ENCODE measurements at regions not wholly inside any gene's neighbourhood (a gene's known extent, or its start where the extent isn't known, plus 50 kb on each side); places are given as distances from the start of the nearest gene placed in this dataset.
"Not testable (repeated sequence)": the region's sequence is repeated elsewhere in the genome, so short reads cannot be mapped to it uniquely, and the experiment has no call there.

DNA sequence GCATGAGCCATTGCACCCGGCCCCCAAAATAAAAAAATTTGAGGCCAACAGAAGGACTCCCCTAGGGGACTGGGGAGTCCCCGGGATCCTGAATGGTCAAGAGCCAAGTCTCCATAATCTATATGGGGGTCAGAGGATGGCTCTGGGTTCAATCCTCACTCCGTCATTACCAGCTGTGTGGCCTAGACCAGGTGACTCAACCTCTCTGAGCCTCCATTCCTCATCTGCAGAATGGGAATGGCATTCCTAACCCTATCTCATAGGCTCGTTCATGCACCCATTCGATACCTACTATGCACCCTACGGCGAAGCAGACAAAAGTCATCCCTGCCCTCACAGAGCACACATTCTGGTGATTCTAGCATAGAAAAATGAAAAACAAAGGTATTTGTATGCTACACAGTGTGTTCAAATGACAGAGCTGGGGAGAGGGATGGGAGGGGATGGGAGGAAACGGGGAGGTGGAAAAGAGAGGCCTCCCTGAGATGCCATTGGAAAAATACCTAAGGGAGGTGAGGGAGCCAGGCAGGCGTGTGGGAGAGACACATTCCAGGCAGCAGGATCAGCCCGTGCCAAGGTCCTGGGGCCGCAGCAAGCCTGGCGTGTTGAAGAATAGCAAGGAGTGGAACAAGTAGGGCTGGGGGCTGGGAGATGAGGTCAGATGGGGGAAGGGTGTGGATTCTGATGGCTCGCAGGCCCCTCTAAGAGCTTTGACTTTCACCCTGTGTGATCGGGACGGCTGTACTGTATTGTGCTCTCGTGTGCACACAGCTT is 71.2 kb downstream of the RMI2 start:
- DNase-seq, result no peak

DNA sequence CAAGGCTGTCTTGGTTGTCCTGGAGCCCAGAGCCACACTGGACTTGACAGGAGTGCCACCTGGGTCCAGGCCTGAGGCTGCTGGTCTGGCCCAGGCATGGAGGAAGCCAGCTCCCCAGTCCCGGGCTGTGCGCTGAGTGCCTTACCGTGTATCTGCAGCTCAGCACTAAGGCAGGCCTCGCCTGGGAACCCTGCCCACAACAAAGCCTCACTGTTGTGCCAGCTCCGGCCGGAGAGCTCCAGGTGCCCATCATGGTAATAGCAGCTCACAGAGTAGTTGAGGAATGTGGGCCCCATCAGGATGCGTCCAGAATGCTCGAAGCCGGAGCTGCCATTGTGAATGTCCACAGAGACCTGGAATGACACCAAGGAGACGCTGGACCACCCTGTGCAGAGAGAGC is 72.2 kb downstream of the RMI2 start:
- DNase-seq, result no peak

DNA sequence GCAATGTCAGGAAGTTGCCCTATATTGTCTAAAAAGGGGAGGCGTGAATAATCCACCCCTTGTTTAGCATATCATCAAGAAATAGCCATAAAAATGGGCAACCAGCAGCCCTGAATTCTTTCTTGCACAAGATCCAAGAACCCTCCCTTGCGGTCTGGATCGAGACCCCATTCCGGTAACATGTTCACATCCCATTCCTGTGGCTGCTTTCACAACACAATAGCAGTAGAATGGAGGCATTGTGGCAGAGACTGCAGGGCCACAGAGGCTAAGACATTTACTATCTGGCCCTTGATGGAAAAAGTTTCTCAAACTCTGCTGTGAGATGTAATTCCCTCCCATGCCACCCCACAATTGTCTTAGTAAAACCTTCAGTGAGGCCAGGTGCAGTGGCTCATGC is 73.2 kb downstream of the RMI2 start:
- no peak for DNase-seq

DNA sequence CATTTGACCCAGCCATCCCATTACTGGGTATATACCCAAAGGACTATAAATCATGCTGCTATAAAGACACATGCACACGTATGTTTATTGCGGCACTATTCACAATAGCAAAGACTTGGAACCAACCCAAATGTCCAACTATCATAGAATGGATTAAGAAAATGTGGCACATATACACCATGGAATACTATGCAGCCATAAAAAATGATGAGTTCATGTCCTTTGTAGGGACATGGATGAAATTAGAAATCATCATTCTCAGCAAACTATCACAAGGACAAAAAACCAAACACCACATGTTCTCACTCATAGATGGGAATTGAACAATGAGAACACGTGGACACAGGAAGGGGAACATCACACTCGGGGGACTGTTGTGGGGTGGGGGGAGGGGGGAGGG is 74.8 kb downstream of the RMI2 start:
- DNase-seq, result not testable (repeated sequence)

DNA sequence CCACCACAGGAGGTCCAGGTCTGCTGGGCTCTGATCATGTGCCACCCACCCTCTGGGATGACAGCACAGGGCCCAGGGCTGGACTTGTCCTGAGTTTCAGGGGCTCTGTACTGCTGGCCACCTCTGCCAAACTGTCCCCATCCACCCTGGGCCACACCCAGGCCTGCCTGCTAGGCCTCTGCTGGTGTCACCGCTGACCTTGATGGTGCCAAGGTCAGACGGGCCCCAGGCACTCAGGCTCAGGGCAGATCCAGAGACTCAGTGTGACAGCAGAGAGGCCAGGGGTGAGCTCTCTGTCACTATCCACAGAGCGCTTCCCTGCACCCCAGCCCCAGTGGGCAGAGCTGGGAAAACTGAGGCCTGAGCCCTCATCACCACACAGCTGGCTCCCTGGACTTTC is 75.6 kb downstream of the RMI2 start:
- DNase-seq, result no peak

DNA sequence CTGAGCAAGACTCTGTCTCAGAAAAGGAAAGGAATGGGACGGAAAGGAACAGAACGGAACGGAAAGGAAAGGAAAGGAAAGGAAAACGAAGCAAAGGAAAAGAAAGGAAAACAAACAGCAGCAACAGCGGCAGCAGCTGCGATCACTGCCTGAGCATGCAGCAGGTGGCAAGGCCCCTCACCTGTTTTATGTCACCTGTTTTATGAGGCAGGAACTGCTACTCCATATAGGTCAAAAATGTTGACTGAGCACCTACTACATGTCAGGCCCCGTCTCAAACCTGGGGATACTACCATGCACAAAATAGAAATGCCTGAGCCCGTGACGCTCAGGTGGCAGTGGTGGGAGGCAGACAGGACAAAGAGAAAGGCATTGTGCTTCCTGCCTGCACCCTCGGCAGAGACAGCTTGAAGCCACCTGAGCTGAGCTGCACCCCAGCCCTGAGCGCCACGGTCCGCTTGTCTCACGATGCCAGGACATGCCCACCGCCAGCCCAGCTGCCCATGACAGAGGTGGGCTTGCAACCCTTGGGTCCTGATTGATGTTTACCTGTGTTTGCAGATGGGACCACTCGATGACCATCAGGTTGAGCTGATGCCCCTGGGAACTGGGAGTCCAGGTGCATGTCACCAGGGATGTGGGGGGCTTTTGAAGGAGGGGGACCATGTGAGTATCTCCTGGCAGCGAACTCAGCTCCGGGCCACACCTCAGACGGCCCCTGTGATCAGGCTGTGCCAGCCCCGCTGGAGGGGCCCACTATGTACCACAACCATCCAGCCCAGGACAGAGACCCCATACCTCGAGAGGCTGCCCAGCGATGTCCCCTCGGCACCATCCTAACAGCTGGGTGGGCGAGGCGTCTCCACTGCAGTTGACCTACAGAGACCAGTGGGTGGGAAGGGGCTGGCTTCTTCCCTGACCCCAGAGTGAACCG is 77.4 kb downstream of the RMI2 start:
- DNase-seq, result no peak

DNA sequence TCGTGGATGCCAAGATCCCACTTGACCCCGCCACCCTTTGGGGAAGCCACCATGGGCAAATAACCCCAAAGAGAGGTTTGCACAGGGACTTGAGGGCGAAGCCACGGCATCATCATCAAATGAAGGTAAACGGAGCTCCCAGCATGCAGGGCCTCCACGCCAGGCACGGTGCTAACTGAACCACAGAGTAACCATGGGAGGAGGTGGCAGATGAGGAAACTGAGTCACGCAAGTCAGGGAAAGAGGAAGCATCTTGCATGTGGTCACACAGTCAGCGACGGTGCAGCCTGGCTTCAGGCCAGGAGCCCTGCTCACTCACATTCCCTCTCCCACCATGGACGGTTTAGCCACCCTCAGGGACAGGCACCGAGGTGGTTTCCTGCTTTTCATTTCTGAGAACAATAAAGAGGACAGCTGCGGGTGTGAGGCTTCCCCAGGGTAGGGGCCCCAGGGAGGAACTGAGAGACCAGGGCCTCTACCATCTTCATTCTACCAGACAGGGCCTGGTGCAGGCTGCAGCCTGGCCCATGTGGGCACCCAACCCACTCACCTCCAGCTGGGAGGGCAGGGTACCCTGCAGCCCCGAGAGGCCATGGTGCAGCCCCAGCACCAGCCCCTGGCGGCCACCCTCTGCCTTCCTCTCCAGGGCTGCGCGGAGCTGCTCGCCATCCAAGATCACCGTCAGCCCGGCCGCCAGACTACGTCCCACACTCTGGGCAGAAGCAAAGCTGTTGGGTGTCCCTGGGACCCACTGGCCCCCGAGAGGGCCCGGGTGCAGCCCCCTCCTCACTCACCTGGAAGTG is 78.3 kb downstream of the RMI2 start:
- no peak for DNase-seq

DNA sequence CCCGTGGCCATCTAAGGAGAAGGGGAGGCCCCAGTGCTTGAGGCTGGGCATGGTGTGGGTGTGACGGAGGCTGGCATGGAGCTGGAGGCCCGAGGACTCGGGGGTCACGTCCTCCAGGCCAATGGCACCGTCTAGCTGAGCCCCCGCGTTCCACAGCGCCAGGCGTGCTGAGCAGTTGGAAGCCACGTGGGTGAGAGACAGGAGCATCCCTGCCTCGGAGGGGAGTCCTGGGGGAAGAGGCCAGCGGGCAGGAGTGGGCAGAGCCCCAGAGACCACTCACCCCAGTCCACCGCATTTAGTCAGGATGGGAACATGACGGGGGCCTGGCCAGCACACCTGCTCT is 78.8 kb downstream of the RMI2 start:
- DNase-seq, result no peak

DNA sequence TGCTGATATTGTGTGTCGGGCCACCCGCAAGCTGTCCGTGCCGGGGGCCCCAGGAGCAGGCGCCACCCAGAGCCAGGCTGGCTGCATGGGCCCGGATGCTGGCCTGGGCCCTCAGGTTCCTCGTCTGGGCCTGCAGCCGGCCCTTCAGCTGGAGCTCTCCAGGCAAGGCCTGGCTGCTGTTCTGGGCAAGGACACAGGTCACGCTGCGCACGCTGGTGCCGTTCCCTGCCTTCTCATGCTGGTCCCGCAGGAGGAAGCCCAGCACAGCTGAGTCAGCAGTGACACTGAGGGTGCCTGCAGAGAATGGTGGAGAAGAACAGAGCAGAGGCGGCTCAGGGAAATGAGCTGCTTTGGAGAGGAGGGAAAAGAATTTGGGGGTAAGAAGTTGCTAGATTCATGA is 79.9 kb downstream of the RMI2 start:
- no peak for DNase-seq

DNA sequence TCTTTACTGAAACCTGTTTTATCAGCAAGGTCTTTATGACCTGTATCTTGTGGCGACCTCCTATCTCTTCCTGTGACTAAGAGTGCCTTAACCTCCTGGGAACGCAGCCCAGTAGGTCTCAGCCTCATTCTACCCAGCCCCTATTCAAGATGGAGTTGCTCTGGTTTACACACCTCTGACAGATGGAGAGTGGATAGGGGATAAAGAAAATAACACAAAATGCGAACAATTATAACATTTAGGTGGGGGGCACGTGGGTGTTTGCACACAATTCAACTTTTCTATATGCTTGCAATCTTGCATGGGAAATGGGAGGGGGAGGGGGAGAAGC is 83.3 kb downstream of the RMI2 start:
- DNase-seq, result no peak

DNA sequence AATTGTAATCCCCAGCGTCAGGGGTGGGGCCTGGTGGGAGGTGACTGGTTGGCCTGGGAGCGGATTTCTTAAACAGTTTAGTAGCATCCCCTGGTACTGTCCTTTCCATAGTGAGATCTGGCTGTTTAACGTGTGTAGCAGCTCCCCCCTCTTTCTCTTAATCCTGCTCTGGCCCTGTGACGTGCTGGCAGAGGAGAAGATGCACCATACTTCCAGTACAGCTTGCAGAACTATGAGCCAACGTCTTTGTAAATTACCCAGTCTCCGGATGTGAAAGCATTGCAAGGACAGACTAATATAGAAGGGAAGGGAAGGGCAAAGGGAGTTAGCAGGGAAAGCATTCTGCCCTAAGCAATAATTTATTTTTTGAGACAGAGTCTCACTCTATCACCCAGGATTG is 83.9 kb downstream of the RMI2 start:
- DNase-seq, result no peak

DNA sequence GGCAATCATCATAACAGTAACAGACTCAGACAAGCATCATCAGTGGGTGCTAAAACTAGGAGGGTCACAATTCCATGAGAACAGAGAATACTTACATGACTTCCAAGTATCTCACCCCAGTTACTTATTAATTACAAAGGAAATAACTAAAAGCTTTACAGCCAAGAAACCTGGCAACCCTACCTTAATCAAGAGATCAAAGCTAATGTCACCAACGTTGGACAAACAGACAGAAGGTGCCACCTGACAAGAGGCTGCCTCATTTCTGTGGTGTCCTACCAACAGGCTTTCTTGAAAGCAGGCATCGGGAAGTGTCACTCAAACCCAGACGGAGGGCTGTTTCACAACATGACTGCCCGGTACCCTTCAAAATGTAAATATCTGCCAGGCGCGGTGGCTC is 84.6 kb downstream of the RMI2 start:
- no peak for DNase-seq

DNA sequence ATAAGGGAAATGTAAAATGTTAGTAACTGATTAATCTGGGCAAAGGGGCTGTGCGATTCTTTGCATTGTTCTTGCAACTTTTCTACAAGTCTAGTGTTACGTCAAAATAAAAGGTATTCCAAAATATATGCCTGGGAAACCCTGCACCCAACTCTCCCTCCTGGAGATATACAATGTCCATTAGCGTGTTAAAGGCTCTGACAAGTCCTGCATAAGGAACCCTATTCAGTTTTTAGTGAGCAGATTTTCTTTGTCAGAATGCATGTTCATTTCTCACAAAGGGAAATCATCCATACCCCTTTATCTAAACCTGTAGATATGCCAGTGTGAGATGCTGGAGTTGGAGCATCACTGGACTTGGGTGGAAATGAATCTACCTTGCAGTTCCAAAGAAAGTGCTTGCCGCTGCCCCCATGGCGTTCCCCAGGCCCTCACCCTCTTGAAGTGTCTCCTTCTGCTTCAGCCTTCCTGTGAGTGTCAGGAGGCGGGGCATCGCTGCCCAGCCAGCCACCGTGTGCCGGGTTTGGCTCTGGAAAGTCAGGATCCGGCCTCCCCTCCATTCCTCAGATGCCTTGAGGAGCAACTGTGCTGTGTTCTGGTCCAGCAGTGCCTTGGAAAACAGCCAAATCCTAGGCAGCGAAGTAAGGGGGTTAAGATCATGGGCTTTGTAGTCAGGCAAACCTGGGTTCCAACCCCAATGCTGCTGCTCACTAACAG is 85.5 kb downstream of the RMI2 start:
- no peak for DNase-seq

DNA sequence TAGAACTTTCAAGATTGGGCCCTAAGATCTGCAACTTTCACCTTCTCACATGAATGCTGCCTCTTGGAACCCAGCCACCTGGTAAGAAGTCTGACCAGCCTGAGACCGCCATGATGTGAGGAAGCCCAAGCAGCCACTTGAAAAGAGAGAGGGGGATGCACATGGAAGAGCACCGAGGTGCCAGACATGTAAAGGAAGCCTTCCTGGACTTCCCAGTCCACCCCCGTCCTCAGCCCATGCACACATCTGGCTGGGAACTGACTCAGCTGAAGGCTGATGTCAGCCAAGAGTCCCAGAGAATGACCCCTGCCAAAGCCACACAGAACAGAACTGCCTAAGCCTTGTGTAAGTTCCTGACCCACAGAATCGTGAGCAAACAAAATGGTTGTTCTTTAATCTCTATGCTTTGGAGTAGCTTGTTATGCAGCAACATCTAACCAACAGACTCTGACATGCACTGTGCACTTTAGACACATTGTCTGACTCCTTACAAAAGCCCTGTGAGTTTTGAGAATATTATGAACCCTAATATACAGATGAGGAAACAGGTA is 86.7 kb downstream of the RMI2 start:
- DNase-seq, result no peak

DNA sequence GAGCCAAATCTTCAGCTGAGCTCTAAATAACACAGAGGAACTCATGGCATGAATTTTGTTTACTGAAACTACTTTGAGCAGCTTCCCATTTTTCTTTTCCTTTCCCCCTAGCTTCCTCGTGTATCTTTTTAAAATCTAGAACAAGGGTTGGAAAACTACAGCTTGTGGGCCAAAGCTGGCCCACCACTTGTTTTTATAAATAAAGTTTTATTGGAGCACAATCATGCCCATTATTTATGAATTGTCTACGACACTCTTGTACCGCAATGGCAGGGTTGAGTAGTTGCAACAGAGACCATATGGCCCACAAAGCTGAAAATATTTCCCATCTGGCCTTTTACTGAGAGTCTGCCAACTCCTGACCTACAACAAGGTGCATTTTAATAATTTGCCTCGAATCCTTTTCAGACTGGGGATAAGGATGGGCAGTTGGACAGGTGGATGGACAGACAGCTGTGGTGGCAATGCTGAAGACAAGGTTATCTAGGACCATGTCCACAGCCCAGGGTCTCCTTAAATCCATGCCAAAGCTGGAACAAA is 87.7 kb downstream of the RMI2 start:
- DNase-seq, result no peak

DNA sequence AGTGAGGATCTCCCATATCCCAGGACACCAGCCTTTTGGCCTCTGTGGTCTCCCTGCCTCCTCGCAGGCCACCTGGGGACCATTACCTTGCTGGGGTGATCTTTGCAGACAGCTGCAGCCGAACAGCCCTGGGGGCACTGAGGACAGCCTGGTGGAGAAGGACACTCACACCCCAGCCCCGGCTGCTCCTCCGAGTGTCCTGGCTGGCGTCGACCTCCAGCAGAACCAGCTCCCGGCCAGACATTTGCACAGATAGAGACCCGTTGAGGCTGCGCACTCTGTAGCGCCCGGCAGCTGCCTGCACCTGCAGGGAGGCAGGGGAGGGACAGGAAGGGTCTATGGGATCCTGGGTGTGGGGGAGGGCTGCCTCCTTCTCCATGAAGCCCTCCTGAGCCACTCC is 90.3 kb downstream of the RMI2 start:
- DNase-seq, result no peak

DNA sequence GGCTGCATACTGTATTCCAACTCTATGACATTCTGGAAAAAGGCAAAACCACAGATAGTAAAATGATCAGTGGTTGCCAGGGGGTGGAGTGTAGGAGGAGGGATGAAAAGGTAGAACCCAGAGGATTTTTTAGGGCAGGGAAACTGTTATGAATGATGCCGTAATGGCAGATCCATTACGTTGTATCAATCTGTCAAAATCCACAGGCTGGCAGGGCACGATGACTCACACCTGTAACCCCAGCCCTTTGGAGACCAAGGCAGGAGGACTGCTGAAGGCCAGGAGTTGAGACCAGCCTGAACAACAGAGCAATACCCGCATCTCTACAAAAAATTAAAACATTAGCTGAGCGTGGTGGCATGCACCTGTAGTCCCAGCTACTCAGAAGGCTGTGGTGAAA is 91.8 kb downstream of the RMI2 start:
- no peak for DNase-seq

DNA sequence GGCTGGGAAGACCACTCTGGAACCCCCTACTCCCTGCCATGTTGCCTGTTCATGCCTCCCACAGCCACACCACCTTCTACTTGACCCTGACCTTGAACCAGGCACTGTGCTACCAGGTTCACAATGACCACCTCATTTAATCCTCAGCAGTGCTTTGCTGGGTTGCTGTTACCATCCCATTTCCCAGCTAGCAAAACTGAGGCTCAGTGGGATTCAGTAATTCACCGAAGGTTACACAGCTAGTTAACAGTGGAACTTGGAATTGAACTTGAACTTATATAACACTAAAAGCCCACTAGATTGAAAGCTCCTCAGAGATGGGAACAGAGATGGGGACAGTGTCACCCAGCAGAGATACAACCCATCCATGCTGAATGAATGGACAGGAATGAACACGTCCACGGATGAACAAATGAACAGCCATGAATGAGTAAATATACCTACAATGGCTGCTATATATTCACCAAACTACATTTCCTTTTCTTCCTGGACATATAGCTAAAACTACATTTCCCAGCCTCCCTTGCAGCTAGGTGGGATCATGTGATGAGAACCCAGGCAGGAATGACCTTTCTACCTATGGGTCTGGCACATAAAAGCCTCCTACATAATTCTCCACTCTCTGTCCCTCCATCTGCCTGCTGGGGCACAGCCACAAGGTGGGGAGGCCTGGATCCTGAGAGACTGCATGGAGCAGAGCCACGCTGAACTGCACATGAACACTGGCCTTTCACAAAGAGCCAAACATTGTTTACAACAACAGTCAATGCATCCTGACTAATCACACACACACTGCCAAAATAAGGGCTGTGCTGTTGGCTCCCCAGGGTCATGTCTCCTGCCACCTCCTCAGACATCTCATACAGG is 94.8 kb downstream of the RMI2 start:
- no peak for DNase-seq

DNA sequence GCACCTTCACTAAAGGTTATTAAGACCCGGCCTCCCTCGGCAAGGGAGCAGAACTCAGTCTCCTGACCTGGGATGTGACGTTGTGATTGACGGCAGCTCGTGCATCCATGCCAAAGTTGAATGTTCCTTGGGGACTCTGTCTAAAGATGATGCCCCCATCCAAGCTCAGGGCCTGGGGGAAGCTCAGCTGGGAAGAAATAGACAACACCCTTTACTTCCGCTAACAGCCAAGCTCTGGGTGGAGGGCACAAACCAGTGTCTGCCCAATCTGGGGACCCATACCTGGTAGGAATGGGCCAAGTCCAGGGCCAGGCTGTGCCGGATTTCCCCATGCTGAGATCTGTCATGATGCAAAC is 95.4 kb downstream of the RMI2 start:
- no peak for DNase-seq

DNA sequence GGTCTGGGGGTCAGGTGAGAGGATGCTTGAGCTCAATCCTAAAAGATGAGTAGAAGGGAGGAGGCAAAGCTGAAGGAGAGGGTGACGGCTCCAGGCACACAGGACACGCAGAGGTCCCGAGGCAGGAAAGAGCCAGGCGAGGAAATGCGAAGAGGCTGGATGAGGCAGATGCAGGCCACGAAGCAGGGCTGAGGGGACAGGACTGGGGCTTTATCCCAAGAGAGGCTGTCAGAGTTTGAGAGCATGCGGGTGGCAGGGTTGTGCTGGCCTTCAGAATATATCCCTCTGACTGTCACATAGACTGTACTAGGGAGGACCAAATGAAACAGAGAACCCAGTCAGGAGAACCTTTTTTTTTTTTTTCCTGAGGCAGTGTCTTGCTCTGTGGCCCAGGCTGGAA is 100.2 kb downstream of the RMI2 start:
- no peak for DNase-seq

DNA sequence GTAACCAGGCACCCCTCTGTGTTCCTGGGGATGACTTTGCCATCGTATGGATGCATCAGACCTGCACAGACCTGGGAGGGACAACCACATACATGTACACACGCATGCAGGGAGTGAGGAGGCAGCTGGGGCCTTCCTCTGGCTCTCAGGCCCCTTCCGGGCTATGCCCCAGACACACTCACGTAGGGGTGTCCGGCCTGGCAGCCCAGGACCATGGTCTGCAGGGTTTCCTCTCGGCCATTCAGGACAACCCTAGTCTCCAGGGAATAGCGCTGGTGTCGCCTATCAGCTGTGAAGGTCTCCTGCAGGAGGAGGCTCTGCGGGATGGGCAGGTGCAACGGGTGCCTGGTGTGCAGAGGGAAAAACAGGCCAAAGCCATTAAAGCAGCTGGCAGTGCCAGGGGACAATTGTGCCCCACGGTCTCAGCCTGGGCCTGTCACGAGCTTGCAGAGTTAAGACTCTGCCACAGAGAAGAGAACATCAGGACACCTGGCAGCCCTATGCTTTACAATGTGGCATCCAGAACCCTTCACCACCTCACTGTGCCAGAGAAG is 101.4 kb downstream of the RMI2 start:
- no peak for DNase-seq

Measured in NCI-H1048 (cell line).